Adrenal gland (tissue), 5 donors: ENCODE measurements at regions not wholly inside any gene's neighbourhood (a gene's known extent, or its start where the extent isn't known, plus 50 kb on each side); places are given as distances from the start of the nearest gene placed in this dataset.
"Not testable (repeated sequence)": the region's sequence is repeated elsewhere in the genome, so short reads cannot be mapped to it uniquely, and the experiment has no call there.

ENCODE experiments used
- POLR2A ChIP-seq, 2 donors: fragments of 450-650 bp; IDR thresholded peaks; one replicate each; pipeline ENCODE4 v1.6.1; 2017; ENCODE audit warnings: antibody characterized with exemption in 2 of 2, mild to moderate bottlenecking in 2 of 2, moderate library complexity in 1 of 2
- TF ChIP-seq, protein P1 (sequence below), 6 experiments: fragments of 450-650 bp in 4 of 6; fragments of 200-600 bp in 2 of 6; sonication (generic) in 1 of 6; IDR thresholded peaks; 1 replicate in 5 of 6; 2 replicates in 1 of 6; pipeline versions ENCODE4 v1.5.1 to v1.8.0; 2016 to 2021; ENCODE audit warnings: antibody characterized with exemption in 6 of 6, mild to moderate bottlenecking in 2 of 6, moderate library complexity in 1 of 6
- donor health status: DM: no; HTN: no; CAD: no.

DNA sequence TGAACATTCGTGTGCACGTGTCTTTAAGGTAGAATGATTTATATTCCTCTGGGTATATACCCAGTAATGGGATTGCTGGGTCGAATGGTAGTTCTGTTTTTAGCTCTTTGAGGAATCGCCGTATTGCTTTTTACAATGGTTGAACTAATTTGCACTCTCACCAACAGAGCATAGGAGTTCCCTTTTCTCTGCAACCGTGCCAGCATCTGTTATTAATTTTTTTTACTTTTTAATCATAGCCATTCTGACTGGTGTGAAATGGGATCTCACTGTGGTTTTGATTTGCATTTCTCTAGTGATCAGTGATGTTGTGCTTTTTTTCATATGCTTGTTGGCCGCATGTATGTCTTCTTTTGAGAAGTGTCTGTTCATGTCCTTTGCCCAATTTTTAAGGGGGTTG is 185.0 kb downstream of the PSMG1 start:
- TF ChIP-seq, protein P1, sequence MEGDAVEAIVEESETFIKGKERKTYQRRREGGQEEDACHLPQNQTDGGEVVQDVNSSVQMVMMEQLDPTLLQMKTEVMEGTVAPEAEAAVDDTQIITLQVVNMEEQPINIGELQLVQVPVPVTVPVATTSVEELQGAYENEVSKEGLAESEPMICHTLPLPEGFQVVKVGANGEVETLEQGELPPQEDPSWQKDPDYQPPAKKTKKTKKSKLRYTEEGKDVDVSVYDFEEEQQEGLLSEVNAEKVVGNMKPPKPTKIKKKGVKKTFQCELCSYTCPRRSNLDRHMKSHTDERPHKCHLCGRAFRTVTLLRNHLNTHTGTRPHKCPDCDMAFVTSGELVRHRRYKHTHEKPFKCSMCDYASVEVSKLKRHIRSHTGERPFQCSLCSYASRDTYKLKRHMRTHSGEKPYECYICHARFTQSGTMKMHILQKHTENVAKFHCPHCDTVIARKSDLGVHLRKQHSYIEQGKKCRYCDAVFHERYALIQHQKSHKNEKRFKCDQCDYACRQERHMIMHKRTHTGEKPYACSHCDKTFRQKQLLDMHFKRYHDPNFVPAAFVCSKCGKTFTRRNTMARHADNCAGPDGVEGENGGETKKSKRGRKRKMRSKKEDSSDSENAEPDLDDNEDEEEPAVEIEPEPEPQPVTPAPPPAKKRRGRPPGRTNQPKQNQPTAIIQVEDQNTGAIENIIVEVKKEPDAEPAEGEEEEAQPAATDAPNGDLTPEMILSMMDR (IDR thresholded peaks at IDR 0.05) = not testable (repeated sequence)
- TF ChIP-seq POLR2A (IDR thresholded peaks at IDR 0.05) = not testable (repeated sequence)
